B cell (primary cell): ENCODE measurements at regions not wholly inside any gene's neighbourhood (a gene's known extent, or its start where the extent isn't known, plus 50 kb on each side); places are given as distances from the start of the nearest gene placed in this dataset.

Source experiments
- ATAC-seq: fragments of 200-7000 bp; cut with Tn5 transposase; one replicate; pipeline ENCODE4 v1.10.0; 2021; ENCODE audit warnings: low read depth, mild to moderate bottlenecking, moderate number of reproducible peaks, moderate library complexity
- CTCF ChIA-PET: fragments of 350-600 bp; sonication (Branson Sonifier 250); formaldehyde crosslinking; loops from one replicate; lab custom pipeline; 2021; ENCODE audit warnings: antibody characterized with exemption, inconsistent platforms; lab: Charles Lee
- POLR2A ChIA-PET: fragments of 350-600 bp; sonication (Branson Sonifier 250); formaldehyde crosslinking; loops from one replicate; lab custom pipeline; 2021; ENCODE audit warnings: antibody characterized with exemption; lab: Charles Lee
- DNase-seq: peaks from one replicate; pipeline ENCODE4 v3.0.0; 2013
- H2AFZ ChIP-seq: 2 replicates; pipeline ENCODE4 v1.6.1; 2012; ENCODE audit warnings: mild to moderate bottlenecking, low read depth, low read length; ENCODE audit not compliant: insufficient read depth, poor library complexity, severe bottlenecking
- H3K27ac ChIP-seq, 2 donors: 1 replicate in 1 of 2; 2 replicates in 1 of 2; pipeline ENCODE4 v1.5.1; 2012 to 2013; ENCODE audit warnings: low read length in 2 of 2, mild to moderate bottlenecking in 2 of 2, moderate library complexity in 1 of 2
- H3K27me3 ChIP-seq, 4 experiments: fragments of 200-600 bp in 1 of 4; sonication (generic) in 1 of 4; replicated peaks in 1 of 4; 1 replicate in 2 of 4; 2 replicates in 2 of 4; pipeline versions ENCODE4 v1.6.1 to v1.7.0; 2013 to 2016; ENCODE audit warnings: low read length in 3 of 4, mild to moderate bottlenecking in 2 of 4, mixed read lengths in 1 of 4, moderate library complexity in 1 of 4; ENCODE audit not compliant: insufficient read depth in 4 of 4, control insufficient read depth in 3 of 4; ENCODE audit errors: control extremely low read depth in 1 of 4
- H3K36me3 ChIP-seq, 2 experiments: replicated peaks in 1 of 2; 1 replicate in 1 of 2; 2 replicates in 1 of 2; pipeline versions ENCODE4 v1.6.1 to v1.7.1; 2013; ENCODE audit warnings: low read length in 1 of 2; ENCODE audit not compliant: insufficient read depth in 2 of 2, control insufficient read depth in 1 of 2; ENCODE audit errors: control extremely low read depth in 1 of 2, extremely low read depth in 1 of 2
- H3K4me1 ChIP-seq, 2 donors: fragments of 200-600 bp in 1 of 2; sonication (generic) in 1 of 2; 1 replicate in 1 of 2; 2 replicates in 1 of 2; pipeline versions ENCODE4 v1.5.1 to v1.6.1; 2013 to 2017; ENCODE audit warnings: low read length in 2 of 2; ENCODE audit not compliant: control insufficient read depth in 2 of 2, insufficient read depth in 2 of 2
- H3K4me2 ChIP-seq: replicated peaks from 2 replicates; pipeline ENCODE3; 2012; ENCODE audit warnings: mild to moderate bottlenecking, low read depth, low read length; ENCODE audit not compliant: poor library complexity, severe bottlenecking
- H3K4me3 ChIP-seq, 5 experiments: fragments of 200-600 bp in 1 of 5; sonication (generic) in 1 of 5; 1 replicate in 3 of 5; 2 replicates in 2 of 5; pipeline versions ENCODE4 v1.5.1 to v1.7.0; 2011 to 2016; ENCODE audit warnings: low read length in 4 of 5, mild to moderate bottlenecking in 4 of 5, low read depth in 2 of 5, control low read depth in 1 of 5, moderate library complexity in 1 of 5; ENCODE audit not compliant: insufficient read depth in 1 of 5; ENCODE audit errors: control extremely low read depth in 1 of 5, extremely low read depth in 1 of 5
- H3K79me2 ChIP-seq: fragments of 200-600 bp; sonication (generic); one replicate; pipeline ENCODE4 v1.6.0; 2016; ENCODE audit warnings: low read length; ENCODE audit not compliant: control insufficient read depth, insufficient read depth
- H3K9ac ChIP-seq: fragments of 200-600 bp; sonication (generic); 2 replicates; pipeline ENCODE4 v1.6.1; 2017; ENCODE audit warnings: mild to moderate bottlenecking, low read length, moderate library complexity
- H3K9me3 ChIP-seq, 3 donors: one replicate each; pipeline versions ENCODE4 v1.6.1 to v1.7.1; 2013; ENCODE audit warnings: low read length in 2 of 3; ENCODE audit not compliant: control insufficient read depth in 2 of 3, insufficient read depth in 1 of 3; ENCODE audit errors: control extremely low read depth in 1 of 3
- H4K20me1 ChIP-seq: 2 replicates; pipeline ENCODE4 v1.6.0; 2012; ENCODE audit warnings: mild to moderate bottlenecking, low read length; ENCODE audit not compliant: insufficient read depth, control insufficient read depth, poor library complexity, severe bottlenecking
- H3K27ac Mint-ChIP-seq: one replicate; pipeline ENCODE4 v1.8.0; 2021; ENCODE audit warnings: mixed read lengths
- H3K27me3 Mint-ChIP-seq: one replicate; pipeline ENCODE4 v1.8.0; 2021; ENCODE audit warnings: mixed read lengths
- H3K4me1 Mint-ChIP-seq: one replicate; pipeline ENCODE4 v1.8.0; 2021; ENCODE audit warnings: mixed read lengths
- H3K4me3 Mint-ChIP-seq: one replicate; pipeline ENCODE4 v1.8.0; 2021; ENCODE audit warnings: mixed read lengths
- H3K9me3 Mint-ChIP-seq: one replicate; pipeline ENCODE4 v1.8.0; 2022; ENCODE audit warnings: mixed read lengths; ENCODE audit not compliant: insufficient read depth
- CTCF ChIP-seq: fragments of 200-600 bp; IDR thresholded peaks from one replicate; pipeline ENCODE4 v1.8.0; 2022; ENCODE audit warnings: antibody characterized with exemption, mild to moderate bottlenecking
- EZH2 ChIP-seq: IDR thresholded peaks from 2 replicates; pipeline ENCODE4 v1.6.1; 2012; ENCODE audit warnings: borderline replicate concordance, low read depth, mild to moderate bottlenecking, moderate library complexity, low read length; ENCODE audit not compliant: insufficient read depth, poor library complexity, severe bottlenecking
- WGBS: methylation state at CpG from one replicate; pipeline ENCODE4 v1.1.5; 2013; ENCODE audit warnings: missing lambda C conversion rate; ENCODE audit not compliant: insufficient coverage; 5-methylcytosine and 5-hydroxymethylcytosine counted together
- intact Hi-C: fragments of 100-400 bp; cut with micrococcal nuclease; formaldehyde crosslinking; loops from one replicate; pipeline ENCODE4 v1.10.0; 2022

DNA sequence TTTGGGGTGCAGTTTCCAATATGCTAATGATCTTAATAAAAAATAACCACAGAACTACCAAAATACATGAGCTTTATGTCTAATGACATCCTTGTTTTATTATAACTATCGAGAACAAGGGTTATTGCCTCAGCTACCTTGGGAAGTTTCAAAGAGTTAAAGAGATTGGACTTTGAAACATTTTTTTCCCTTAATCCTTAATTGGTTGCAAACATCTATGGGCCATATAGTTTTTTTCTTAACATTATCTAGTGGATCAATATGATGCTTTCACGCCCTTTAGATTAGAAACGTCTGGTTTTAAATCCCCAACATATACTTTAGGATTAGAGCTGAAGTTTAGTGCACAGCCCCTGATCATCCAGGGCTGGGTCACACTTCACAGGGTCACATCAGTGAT, 219.2 kb upstream of the SGO1 start:
- no peaks in the 10 kb centered on the region for H3K27me3 ChIP-seq
- no peaks in the 10 kb centered on the region for H3K4me1 Mint-ChIP-seq
- H3K27ac ChIP-seq, result no peak overlapping the region
- 100% methylated on average over 1 of the region's 3 CpGs for WGBS
- no peak overlapping the region for H3K9ac ChIP-seq
- no peak overlapping the region for H3K4me3 ChIP-seq
- H3K36me3 ChIP-seq, result no peaks in the 10 kb centered on the region
- DNase-seq (no peak), ATAC-seq (no peak)
- no peak overlapping the region for H2AFZ ChIP-seq
- no peaks in the 10 kb centered on the region for H3K79me2 ChIP-seq
- H4K20me1 ChIP-seq, result no peaks in the 10 kb centered on the region
- H3K9me3 Mint-ChIP-seq, result no peaks in the 10 kb centered on the region
- peaks cover 0 to 1% (median 0%) of the 10 kb centered on the region in 3 donors for H3K9me3 ChIP-seq
- no peak overlapping the region for H3K4me3 Mint-ChIP-seq
- no peaks in the 10 kb centered on the region for H3K27me3 Mint-ChIP-seq
- intact Hi-C loops, result no loop called here
- H3K4me2 ChIP-seq, result no peak overlapping the region
- no peak for TF ChIP-seq EZH2
- no peak for TF ChIP-seq CTCF
- CTCF ChIA-PET, result no interaction called here
- no peak overlapping the region for H3K27ac Mint-ChIP-seq
- H3K4me1 ChIP-seq, result no peaks in the 10 kb centered on the region
- POLR2A ChIA-PET, result no interaction called here

DNA sequence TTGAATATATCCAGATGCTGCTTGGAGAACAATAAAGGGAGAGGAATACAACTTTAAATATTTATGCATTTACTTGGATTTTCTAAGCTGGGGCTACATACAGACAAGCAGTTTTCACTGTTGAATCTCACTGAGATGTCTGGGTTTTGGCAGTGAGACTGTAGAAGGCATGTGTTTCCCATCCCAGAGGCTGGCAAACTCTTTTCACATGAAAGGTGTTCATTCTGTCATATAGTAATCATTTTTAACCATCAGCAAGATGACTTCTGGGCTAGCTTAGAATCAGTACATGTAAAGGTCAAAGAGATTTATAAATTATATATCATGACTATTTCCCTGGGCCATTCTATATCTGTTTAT, 218.7 kb upstream of the SGO1 start:
- TF ChIP-seq EZH2 (no peak), CTCF (no peak)
- POLR2A ChIA-PET, result no interaction called here
- H3K27ac Mint-ChIP-seq, result no peak overlapping the region
- no peak overlapping the region for H3K9ac ChIP-seq
- DNase-seq (no peak), ATAC-seq (no peak)
- no peaks in the 10 kb centered on the region for H3K9me3 Mint-ChIP-seq
- no peaks in the 10 kb centered on the region for H3K4me1 ChIP-seq
- no peaks in the 10 kb centered on the region for H3K79me2 ChIP-seq
- CTCF ChIA-PET, result no interaction called here
- no peak overlapping the region for H3K4me3 ChIP-seq
- peaks cover 0 to 1% (median 0%) of the 10 kb centered on the region in 3 donors for H3K9me3 ChIP-seq
- H3K36me3 ChIP-seq, result no peaks in the 10 kb centered on the region
- intact Hi-C loops, result no loop called here
- no peaks in the 10 kb centered on the region for H3K27me3 Mint-ChIP-seq
- no peak overlapping the region for H3K4me3 Mint-ChIP-seq
- H3K4me1 Mint-ChIP-seq, result no peaks in the 10 kb centered on the region
- H3K27me3 ChIP-seq, result no peaks in the 10 kb centered on the region
- H3K27ac ChIP-seq, result no peak overlapping the region
- no peak overlapping the region for H2AFZ ChIP-seq
- H4K20me1 ChIP-seq, result no peaks in the 10 kb centered on the region
- H3K4me2 ChIP-seq, result no peak overlapping the region
